Fibroblast of upper back skin (primary cell): ENCODE measurements at regions not wholly inside any gene's neighbourhood (a gene's known extent, or its start where the extent isn't known, plus 50 kb on each side); places are given as distances from the start of the nearest gene placed in this dataset.
"Not testable (repeated sequence)": the region's sequence is repeated elsewhere in the genome, so short reads cannot be mapped to it uniquely, and the experiment has no call there.

ENCODE experiments used
- DNase-seq: peaks from one replicate; pipeline ENCODE4 v3.0.0-alpha.2; 2013

DNA sequence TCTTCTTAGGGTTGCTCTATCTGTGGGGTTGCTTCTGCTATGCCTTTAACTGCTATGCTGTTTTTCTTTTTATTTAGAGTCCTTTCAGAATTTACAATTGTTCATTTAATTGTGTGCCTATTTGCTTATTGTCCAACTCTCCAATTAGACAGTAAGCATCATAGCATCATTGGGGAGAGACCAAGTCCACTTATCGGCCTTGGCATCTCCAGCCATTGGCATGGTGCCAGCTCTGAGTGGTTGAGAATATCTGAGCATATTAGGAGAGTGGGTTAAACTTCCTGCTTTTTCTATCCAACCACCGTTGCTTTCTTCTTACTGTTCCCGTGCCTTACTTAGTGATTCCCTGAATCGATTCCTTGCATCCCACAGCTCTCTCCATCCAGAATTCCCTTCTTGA lies 535.0 kb downstream of the AJAP1 start:
- no peak for DNase-seq

DNA sequence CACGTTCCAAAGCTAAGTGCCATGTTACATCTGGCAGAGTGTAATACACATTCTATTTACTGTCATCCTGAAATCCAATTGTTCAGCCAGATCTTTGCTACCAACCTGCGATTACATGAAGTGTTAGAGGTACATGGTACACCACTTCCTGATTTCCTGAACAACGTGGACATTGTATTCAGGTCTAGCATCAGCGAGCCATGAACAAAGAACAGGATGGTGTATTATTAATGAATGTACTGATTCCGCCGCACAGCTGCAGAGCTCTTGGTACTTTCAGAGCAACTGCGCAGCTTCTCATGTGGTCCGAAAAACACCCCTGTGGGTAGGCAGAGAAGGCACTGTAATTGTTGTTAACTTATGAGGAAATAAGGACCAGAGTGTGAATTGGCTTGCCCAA lies 511.4 kb downstream of the AJAP1 start:
- DNase-seq, result no peak

DNA sequence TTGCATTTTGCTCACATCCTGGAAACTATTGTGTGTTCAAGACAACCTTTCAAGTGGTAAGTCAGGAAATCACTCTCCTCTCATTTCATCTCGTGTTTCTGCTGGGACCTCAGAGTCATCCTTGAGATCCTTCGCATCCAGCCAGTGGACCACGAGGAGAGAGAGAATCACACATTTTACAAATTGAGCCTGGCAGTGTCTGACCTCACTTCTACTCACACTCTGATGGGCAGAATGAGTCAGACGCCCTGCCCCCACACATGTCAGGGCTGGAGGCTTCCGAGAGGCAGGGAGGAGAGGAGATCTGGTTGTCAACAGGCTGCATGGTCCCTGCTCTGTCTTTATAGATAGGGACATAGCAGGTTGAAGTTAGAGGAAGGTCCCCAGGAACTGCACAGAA lies 509.7 kb downstream of the AJAP1 start:
- no peak for DNase-seq

DNA sequence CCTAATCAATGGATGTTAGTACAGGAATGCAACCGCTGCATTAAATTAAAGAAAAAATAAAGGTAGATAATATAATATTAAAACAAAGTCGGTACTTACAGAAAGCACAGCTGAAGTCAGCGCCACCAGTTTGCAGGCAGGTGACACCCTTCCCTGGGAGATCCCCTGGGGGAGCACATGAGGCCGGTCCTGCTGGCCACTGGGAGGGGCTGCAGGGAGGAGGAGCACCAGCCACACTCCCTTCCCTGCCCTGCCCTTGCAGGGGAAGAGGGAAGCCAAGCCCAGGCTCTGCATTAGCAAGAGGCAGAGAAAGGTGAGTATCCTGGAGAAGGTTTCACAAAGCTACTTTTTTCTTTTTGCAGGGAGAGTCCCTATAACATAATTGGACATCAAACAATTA lies 507.0 kb downstream of the AJAP1 start:
- no peak for DNase-seq

DNA sequence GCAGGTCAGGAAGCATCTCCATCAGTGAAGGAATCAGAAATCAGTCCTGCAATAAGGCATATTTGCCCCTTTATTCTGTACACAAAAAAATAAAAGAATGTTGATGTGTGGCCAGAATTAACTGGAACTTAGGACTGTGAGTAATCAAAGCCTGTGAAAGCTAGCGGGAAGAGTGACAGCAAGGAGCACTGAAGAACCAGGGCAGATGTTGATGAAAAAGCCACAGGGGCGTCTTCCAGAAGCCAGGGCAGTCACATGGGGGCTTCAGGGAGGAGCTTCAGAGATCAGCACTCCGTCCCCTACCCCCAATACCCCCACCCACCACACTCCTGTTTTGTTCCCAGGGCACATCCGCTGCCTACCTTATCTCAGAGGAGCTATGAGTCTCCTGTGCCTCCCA lies 502.8 kb downstream of the AJAP1 start:
- no peak for DNase-seq

DNA sequence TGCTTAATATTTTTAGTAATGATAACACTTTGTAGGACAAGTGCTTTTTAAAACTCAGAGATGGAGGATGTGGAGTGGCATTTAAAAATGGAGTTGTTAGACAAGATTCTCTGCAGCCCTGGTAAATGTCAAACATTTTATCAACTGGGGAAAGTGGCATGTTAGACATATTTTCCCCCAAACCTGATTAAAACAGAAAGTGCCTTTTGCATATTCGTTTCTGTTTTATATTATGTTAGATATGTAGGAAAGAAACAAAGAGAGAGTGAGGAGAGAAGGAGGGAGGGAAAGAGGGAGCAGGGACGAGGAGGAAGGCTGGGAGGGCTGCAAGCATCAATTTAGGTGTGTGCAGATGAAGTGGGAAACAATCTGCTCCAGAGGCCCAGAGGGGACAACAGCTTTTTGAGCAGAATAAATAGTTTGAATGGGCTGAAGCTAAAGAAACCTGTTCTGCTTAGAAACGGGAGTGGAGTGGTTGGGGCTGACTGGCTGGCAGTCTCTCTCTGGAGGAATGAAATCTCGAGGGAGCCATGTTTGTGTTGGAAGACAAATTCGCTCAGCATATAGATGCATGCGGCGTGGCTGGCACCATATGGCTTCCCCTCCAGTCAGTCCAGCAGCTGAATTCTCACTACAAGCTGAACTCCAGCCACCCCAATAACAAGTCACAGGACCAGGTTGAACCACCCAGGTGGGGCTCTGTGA lies 502.2 kb downstream of the AJAP1 start:
- no peak for DNase-seq

DNA sequence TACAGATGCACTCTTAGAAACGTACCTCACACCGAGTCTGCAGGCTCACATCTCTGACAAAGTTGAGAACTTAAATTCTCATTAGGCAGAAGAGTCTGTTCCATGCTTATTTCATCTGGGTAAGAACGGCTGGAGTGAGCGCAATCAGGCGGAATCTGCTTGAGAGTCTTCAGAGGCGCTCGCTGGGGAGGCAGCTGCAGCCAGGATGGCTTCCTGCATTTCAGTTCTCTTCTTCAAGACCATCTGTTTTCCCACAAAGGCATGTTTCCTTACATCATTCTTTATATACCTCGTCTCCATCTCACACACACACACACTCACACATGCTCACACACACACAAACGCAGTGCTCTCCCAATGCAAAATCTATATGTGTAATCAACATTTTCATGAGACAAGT lies 497.1 kb downstream of the AJAP1 start:
- DNase-seq, result no peak

DNA sequence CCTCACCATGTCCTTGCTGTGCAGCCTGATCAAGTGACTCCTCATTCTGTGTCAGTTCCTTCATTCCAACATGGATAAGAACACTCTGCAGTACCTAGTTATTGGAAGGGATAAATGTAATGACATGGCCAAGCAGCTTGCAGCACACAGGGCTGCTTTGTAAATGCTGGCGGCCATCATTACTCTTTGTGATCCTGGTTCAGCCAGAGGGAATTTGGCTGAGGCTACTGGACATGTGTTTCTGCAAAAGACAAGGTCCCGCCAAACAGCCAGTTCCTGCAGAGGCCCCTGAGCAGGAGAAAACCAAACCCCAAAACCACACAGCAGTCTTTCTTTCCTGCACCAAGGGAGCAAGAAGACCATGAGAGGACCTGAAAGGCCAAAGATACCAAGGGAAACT lies 495.8 kb downstream of the AJAP1 start:
- DNase-seq, result no peak

DNA sequence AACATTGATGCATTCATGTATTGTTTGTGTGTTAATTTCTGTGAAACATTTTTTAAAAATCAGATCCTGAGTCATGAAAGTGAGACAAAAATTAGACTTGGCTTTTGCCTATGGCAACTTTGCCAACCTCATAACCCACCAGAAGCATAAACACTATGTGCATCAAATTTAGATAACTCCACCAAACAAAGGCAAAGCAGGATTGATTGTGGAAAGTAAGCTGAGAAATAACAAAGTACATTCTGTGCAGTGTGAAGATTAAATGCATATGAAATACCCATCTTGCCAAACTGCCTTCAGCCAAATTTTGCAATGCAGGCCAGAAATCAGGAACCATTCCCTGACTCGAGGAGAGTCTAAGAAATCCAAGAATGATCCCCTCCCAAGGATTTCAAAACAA lies 493.4 kb downstream of the AJAP1 start:
- DNase-seq, result no peak

DNA sequence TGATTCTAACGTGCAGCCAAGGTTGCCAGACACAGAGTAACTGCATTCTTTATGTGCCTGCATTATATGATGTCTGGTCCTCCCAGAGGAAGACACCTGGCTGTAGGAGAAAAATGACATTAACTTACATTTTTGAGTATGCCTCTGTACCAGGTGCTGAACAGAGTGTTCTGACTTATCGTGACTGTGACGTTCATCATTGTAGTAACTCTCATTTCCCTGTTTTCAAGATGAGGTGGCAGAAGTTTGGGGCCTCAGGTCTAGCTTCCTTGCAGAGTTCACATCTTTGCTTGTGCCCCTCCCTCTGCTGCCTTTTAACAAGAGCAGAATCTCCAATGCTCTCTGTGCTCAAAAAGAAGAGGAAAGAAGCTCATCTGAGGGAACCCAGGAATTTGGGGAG lies 488.0 kb downstream of the AJAP1 start:
- DNase-seq, result no peak

DNA sequence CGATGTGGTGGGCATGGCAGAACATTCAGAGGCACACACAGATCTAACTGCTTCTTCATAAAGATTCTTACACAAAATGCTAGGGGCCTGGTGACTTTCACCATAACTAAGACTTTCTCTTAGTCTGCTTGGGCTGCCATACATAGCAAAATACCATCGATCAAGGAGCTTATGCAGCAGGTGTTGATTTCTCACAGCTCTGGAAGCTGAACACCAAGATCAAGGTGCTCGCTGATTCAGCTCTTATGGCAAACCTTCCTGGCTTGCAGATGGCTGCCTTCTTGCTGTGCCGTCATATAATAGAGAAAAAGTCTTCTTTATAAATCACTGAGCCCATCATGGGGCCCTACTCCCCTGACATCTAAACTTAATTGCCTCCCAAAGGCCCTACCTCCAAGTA lies 487.3 kb downstream of the AJAP1 start:
- DNase-seq, result no peak

DNA sequence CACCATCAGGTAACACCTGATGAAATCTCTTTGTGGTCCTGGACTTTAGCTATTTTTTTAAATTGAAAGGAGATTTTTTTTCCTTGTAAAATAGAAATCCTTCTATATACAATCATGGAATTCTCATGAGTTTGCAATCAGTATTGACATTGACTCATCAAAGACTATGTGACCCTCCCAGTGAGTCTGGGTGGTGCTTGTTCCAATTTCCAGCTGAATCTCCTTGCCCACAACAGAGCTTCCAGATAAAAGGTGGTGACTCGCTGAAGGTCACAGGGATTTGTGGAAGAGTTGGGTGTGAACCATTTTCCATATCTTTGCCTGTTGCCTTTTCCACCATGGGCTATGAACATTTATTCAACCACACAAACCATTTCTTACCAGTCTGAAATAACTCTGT lies 486.6 kb downstream of the AJAP1 start:
- no peak for DNase-seq

DNA sequence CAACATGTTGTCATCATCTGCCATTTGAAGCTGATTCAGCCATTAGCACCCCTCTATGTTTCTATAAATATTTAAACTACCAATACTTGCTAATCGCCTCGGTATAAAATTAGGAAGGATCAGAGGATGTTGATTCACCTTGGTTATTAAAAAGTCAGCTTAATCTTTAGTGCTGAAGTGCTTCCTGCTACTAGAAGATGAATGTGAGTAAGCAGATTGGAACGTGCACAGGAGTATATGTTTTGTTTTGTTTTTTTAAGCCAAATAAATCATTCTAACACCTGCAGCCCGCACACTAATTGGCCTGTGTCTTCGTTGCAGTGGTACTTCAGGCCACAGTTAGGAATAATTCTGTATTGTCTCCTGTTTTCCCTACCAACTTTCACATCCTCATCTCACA lies 485.7 kb downstream of the AJAP1 start:
- no peak for DNase-seq

DNA sequence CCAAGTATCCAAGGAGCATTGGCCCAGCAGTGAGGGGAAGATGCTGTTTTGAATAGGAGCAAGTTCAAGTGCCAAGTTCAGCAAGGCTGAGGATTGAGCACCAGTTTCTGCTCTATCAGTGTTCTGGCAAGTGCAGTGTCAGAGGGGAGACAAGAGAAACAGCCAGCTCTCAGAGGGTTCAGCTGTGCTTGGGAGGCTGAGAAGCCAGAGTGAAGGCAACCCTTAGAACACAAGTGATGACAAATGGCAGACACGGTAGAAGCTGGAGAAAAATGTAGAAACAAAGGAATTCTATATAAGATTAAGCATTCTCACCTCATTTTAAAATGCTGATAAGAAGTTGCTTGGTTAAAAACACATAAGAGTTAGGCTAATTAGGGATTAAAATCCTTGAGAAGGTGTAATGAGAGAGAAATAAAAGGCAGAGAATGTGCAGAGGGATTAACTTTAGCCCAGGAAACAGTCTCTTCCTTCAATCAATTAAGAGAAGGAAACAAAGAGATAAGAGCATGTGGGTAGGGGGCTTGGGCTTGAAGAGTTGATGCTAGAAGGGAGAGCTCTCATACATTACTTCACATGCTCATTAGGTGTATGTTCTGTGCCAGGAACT lies 475.4 kb downstream of the AJAP1 start:
- no peak for DNase-seq

DNA sequence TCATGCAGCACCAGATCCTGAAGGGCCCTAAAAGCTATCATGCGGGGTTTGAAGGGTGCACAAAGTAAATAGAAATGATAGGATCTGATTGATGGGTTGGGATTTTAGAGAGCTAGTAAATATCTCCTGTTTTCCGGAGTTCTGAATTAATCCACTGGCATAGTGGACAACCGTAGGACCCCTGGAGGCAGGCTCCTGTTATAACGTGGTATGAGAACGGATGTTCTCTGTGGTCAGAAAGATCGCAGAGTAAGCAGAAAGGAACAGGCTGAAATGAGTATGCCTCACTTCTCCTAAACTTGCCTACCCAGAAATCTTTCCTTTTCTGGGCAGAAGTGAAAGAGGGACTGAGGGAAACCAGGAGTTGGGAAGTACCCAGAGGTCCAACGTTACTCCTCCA lies 470.8 kb downstream of the AJAP1 start:
- DNase-seq, result no peak

DNA sequence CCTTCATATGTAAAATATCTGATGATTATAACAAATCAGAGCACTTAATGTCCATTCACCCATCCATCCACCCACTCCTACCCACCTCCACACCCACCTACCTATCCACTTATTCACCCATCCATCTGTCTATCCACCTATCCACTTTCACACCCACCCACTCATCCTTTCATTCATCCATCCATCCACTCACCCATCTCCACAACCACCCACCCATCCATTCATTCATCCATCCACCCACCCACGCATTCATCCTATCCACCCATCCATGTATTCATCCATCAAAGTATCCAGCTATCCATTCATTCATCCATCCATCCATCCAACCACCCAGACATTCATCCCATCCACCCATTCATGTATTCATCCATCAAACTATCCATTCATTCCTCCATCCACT lies 466.1 kb downstream of the AJAP1 start:
- DNase-seq, result no peak

DNA sequence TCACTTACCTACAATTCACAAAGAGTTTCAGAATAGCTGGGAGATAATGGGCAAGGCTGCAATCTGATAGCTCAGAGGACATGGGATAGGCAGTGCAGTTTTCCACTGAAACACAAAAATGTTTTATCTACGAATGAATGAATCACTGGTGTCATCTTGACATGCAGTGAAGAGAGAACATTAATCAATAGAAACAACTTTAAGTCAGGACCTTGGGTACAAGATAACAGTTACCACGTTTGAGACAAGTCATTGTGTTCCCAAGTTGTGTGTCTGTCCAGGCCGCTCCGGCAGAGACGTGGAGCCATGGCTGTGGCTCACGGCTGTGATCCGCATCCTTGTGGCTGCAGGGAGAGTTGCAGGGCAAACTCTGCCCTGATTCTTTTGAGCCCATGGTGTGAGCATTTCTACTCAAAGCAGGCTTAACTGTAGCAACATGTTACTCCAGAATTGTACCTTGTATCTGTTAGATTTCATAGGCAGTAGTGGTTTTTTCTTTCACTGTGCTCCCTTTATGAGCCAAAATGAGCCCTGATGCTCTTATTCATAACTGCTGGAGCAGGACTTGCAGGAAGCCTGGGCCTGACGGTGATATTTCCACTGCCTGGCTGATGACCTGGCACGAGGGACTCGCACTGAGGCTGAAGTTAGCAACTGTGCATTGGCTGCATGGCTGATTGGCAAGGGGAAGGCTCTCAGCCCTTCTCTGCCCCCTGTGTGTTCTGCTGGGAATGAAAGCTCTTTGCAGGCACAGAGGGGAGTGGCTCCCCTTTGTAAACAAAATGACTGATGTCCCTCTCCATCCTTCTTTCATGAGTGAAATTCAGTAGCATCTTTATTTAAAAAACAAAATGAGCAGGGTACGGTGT lies 465.2 kb downstream of the AJAP1 start:
- DNase-seq, result no peak

DNA sequence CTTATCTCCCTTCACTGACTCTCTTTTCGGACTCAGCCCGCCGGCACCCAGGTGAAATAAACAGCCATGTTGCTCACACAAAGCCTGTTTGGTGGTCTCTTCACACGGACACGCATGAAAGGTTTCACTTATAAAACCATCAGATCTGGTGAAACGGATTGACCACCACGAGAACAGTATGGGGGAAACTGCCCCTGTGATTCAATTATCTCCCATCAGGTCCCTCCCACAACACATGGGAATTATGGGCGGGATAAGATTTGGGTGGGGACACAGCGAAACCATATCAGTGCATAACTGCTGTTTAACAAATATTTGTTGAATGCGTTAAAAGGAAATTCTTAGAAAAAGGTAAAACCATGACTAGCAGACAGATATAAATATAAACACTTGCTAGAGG lies 464.4 kb downstream of the AJAP1 start:
- DNase-seq, result not testable (repeated sequence)

DNA sequence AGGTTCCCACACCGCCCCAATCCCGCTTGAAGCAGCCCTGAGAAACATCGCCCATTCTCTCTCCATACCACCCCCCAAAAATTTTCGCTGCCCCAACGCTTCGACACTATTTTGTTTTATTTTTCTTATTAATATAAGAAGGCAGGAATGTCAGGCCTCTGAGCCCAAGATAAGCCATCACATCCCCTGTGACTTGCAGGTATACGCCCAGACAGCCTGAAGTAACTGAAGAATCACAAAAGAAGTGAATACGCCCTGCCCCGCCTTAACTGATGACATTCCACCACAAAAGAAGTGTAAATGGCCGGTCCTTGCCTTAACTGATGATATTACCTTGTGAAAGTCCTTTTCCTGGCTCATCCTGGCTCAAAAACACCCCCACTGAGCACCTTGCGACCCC lies 463.9 kb downstream of the AJAP1 start:
- DNase-seq, result not testable (repeated sequence)

DNA sequence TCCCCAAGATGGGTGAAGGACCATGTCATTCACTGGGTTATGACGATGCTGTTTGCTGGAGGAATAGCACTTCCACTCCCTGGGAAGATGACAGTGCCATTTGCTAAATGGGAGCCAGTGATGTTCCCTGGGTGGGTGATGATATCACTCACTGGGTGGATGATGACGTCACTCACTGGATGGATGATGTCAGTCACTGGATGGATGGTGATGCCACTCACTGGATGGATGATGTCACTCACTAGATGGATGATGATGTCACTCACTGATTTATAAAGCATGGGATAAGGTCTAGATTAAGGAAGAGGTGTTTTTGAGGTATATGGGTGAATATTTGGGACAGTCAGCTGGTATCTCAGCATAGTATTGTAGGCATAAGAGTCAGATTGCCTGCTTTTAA lies 457.2 kb downstream of the AJAP1 start:
- no peak for DNase-seq

DNA sequence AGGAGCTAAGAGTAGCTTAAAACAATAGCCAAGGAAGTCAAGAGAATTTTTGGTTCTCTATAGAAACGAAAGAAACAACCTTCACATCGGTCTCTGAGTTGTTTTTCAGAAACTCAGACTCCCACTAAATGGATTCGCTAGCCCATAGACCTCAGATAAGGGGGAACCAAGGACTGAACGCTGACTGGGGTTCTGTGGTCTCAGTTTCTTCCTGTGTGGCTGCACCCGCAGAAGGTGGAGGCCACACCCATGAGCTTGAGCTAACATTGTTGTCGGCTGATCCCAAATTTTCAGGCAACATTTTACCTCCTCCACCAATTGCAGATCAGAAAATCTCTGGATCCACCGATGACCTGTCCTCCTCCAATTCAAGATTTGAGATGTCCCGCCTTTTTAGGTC lies 456.1 kb downstream of the AJAP1 start:
- DNase-seq, result no peak

DNA sequence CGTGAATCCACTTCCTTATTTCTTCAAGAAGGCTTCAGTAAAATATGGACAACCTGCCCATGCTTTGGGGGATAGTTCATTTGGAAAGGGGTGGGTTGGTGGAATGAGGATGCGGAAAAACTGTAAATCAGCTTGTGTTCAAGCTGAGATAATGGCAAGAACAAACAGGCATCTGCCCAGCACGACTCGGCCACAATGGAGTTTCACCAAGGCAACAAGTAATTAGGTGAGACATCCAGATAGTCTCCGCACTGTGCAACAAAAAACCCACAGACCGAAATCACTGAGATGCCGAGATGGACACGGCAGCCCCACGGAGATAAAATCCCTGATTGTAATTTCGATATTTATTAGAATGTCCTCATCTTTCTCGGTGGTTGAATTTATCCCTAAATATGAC lies 455.2 kb downstream of the AJAP1 start:
- DNase-seq, result no peak

DNA sequence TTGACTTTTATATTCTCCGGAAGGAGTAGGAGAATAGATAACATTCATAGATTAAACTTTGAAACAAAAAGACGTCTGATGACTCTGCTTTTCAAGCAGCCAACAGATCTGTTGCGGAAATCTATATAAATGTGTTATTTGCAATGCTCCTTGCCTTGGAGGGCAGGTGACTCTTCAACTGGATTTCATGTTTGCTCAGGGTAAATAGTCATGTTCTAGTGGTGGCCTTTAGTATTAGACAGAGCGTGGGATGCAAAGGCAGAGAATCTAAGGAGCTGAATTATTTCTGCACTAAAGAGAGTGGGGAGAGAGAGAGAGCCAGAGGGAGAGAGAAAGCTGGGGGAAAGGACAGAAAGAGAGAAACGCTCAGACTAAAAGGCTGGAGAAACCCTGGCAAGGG lies 454.3 kb downstream of the AJAP1 start:
- no peak for DNase-seq

DNA sequence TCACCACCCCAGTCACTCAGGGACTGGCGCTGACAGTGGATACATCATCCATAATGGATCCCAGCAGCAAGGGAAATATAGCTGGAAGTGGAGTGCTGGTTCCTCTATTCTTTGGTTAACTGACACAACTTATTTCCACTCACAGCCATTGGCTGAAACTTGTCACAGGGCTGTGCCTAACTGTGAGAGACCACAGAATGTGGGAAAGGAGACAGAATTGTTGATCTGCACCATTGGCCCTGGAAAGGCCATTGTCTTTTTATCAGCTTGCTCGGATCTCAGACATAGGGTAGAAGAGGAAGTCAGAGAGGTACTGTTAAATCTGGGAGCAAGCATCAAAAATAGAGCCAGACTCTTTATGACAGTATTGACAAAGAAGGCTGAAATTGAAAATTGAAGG lies 451.3 kb downstream of the AJAP1 start:
- DNase-seq, result no peak
